ENCODE measurements at regions not wholly inside any gene's neighbourhood (a gene's known extent, or its start where the extent isn't known, plus 50 kb on each side); places are given as distances from the start of the nearest gene placed in this dataset.

DNA sequence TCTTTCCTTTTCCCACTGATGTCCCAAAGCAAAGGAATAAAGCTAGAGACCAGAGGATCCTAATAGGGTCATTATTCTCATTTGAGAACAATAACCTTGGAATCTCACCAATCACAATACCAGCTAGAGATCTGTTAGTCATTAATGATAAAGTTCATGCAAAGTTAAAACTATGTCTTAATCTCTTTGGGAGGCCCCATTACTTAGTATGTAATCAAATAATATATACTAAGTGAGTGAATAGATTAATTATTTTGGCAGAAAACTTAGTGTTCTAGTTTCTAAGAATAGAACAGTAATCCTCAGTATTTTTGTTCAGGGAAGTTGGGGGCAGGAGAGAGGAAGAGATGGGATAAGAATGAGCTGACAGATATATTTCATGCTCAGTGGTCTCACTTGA lies 227.2 kb downstream of the MTERF1 start:
- Histone ChIP-seq H3K4me3 (ENCODE audit: insufficient read depth, low read length, poor library complexity, severe bottlenecking) (no peak overlapping the region), H3K9me2 (replicated peaks; ENCODE audit: insufficient read depth, low read length) (no peaks in the 10 kb centered on the region), H3K27ac (ENCODE audit: low read depth, low read length) (no peak overlapping the region), H3K9ac (ENCODE audit: low read length) (no peak overlapping the region), H3K9me3 (ENCODE audit: insufficient read depth, low read length) (no peaks in the 10 kb centered on the region), H2AFZ (ENCODE audit: low read depth, low read length, severe bottlenecking) (no peak overlapping the region), H4K20me1 (ENCODE audit: low read depth, low read length) (no peaks in the 10 kb centered on the region), H3K36me3 (ENCODE audit: low read length) (no peaks in the 10 kb centered on the region), H3K27me3 (ENCODE audit: low read length) (no peaks in the 10 kb centered on the region; the same call in 1 of the 2 replicates), H3K79me2 (ENCODE audit: insufficient read depth, low read length) (no peaks in the 10 kb centered on the region), H3F3A (ENCODE audit: insufficient read depth) (no peaks in the 10 kb centered on the region), H3K4me2 (ENCODE audit: low read depth, low read length, poor library complexity, severe bottlenecking) (no peak overlapping the region)
- no peak for TF ChIP-seq EZH2phosphoT487 (conservative IDR thresholded peaks at IDR 0.05; ENCODE audit: low read length)
- TF ChIP-seq, protein P1, sequence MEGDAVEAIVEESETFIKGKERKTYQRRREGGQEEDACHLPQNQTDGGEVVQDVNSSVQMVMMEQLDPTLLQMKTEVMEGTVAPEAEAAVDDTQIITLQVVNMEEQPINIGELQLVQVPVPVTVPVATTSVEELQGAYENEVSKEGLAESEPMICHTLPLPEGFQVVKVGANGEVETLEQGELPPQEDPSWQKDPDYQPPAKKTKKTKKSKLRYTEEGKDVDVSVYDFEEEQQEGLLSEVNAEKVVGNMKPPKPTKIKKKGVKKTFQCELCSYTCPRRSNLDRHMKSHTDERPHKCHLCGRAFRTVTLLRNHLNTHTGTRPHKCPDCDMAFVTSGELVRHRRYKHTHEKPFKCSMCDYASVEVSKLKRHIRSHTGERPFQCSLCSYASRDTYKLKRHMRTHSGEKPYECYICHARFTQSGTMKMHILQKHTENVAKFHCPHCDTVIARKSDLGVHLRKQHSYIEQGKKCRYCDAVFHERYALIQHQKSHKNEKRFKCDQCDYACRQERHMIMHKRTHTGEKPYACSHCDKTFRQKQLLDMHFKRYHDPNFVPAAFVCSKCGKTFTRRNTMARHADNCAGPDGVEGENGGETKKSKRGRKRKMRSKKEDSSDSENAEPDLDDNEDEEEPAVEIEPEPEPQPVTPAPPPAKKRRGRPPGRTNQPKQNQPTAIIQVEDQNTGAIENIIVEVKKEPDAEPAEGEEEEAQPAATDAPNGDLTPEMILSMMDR (IDR thresholded peaks at IDR 0.05; ENCODE audit: insufficient read depth, low read length, poor library complexity, severe bottlenecking): no peak

GRCh38 chr7:91655656-91656055 lies 224.8 kb downstream of the MTERF1 start:
- Histone ChIP-seq H3K9me3 (ENCODE audit: insufficient read depth, low read length) (no peaks in the 10 kb centered on the region), H3K4me3 (ENCODE audit: insufficient read depth, low read length, poor library complexity, severe bottlenecking) (no peak overlapping the region), H4K20me1 (ENCODE audit: low read depth, low read length) (no peaks in the 10 kb centered on the region), H3K9me2 (replicated peaks; ENCODE audit: insufficient read depth, low read length) (no peaks in the 10 kb centered on the region), H3K27me3 (ENCODE audit: low read length) (no peaks in the 10 kb centered on the region; the same call in 1 of the 2 replicates), H3K9ac (ENCODE audit: low read length) (no peak overlapping the region), H3K27ac (ENCODE audit: low read depth, low read length) (no peak overlapping the region), H3K79me2 (ENCODE audit: insufficient read depth, low read length) (no peaks in the 10 kb centered on the region), H3K36me3 (ENCODE audit: low read length) (no peaks in the 10 kb centered on the region), H2AFZ (ENCODE audit: low read depth, low read length, severe bottlenecking) (no peak overlapping the region), H3F3A (ENCODE audit: insufficient read depth) (no peaks in the 10 kb centered on the region), H3K4me2 (ENCODE audit: low read depth, low read length, poor library complexity, severe bottlenecking) (no peak overlapping the region)
- TF ChIP-seq, protein P1 (IDR thresholded peaks at IDR 0.05; ENCODE audit: insufficient read depth, low read length, poor library complexity, severe bottlenecking): no peak
- TF ChIP-seq EZH2phosphoT487 (conservative IDR thresholded peaks at IDR 0.05; ENCODE audit: low read length): no peak

DNA sequence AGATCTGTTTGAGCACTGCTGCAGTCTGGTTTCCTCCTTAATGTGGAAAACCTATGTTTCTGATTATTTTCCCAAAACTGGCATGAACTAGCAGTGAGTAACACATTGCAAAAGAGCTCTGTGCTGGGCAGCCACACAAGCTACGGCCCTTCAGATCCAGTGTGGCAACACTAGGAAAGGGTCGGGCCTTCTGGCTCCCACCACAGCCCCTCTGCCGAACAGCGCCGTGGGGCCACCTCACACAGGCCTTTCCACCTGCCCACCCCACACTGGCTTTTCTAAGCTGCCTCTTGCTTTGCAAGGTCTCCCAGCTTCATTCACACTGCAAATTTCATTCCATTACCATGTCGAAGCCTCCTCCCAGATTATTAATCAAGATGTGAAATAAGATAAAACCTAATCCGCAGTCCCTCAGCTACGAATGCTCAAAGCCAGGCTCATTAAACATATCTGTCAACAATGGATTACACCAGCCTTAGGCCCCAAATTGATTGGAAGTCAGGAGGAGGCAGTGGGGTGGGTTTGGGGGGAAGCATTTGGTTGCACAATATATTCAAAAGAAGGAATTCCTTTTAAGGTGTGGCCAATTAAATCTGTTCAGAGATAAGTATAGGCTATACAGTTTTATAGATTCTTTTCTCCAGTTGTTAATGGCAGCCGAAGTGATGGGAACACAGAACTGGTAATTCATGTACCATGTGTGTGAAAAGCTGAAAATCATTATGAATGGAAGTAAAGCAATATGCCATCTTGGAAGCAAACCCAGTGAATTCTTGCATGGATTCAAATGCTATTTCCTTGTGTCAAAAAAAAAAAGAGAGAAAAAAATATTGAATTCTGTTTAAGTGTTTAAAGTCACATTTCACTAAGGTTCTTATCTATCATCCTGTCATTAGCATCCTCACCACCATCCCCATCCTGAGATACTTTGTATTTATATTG lies 223.7 kb downstream of the MTERF1 start:
- Histone ChIP-seq H4K20me1 (ENCODE audit: low read depth, low read length) (no peaks in the 10 kb centered on the region), H3K27ac (ENCODE audit: low read depth, low read length) (no peak overlapping the region), H3K4me2 (ENCODE audit: low read depth, low read length, poor library complexity, severe bottlenecking) (no peak overlapping the region), H3K27me3 (ENCODE audit: low read length) (no peaks in the 10 kb centered on the region), H2AFZ (ENCODE audit: low read depth, low read length, severe bottlenecking) (no peak overlapping the region), H3K9me3 (ENCODE audit: insufficient read depth, low read length) (no peaks in the 10 kb centered on the region), H3F3A (ENCODE audit: insufficient read depth) (no peaks in the 10 kb centered on the region), H3K9me2 (replicated peaks; ENCODE audit: insufficient read depth, low read length) (no peaks in the 10 kb centered on the region), H3K4me3 (ENCODE audit: insufficient read depth, low read length, poor library complexity, severe bottlenecking) (no peak overlapping the region), H3K9ac (ENCODE audit: low read length) (no peak overlapping the region), H3K79me2 (ENCODE audit: insufficient read depth, low read length) (no peaks in the 10 kb centered on the region), H3K36me3 (ENCODE audit: low read length) (no peaks in the 10 kb centered on the region)
- TF ChIP-seq EZH2phosphoT487 (conservative IDR thresholded peaks at IDR 0.05; ENCODE audit: low read length): no peak
- TF ChIP-seq, protein P1 (IDR thresholded peaks at IDR 0.05; ENCODE audit: insufficient read depth, low read length, poor library complexity, severe bottlenecking): no peak

Measured in SU-DHL-6 (cell line).